ENCODE measurements at regions not wholly inside any gene's neighbourhood (a gene's known extent, or its start where the extent isn't known, plus 50 kb on each side); places are given as distances from the start of the nearest gene placed in this dataset.

GRCh38 chr4:174012135-174012885, 271.2 kb downstream of the FBXO8 start:
- no peak overlapping the region for H3T11ph ChIP-seq (ENCODE audit: low read length)
- no peak overlapping the region for H3K27ac Mint-ChIP-seq
- no peak overlapping the region for H2BK12ac ChIP-seq (ENCODE audit: insufficient read length, low read depth, low read length)
- H3K4ac ChIP-seq (ENCODE audit: low read depth, low read length) = no peak overlapping the region
- no peak for TF ChIP-seq CTCF (conservative IDR thresholded peaks at IDR 0.05)
- no peak overlapping the region for H3K14ac ChIP-seq (ENCODE audit: insufficient read depth, low read length)
- no peaks in the 10 kb centered on the region for H3K36me3 Mint-ChIP-seq (ENCODE audit: insufficient read depth in 1 of 3, low read depth in 3 of 3)
- H3K27ac ChIP-seq (ENCODE audit: insufficient read length, low read depth, low read length) = no peak overlapping the region
- H3K9me3 ChIP-seq (ENCODE audit: control insufficient read depth, low read depth, low read length) = no peaks in the 10 kb centered on the region
- H3K4me1 ChIP-seq (ENCODE audit: insufficient read depth, low read length) = no peaks in the 10 kb centered on the region
- no peak overlapping the region for H3K4me3 Mint-ChIP-seq
- H3K79me2 ChIP-seq (ENCODE audit: insufficient read depth, low read length) = no peaks in the 10 kb centered on the region
- no peak overlapping the region for H2AFZ ChIP-seq (ENCODE audit: low read length)
- H3K27me3 ChIP-seq (ENCODE audit: insufficient read depth, low read length) = no peaks in the 10 kb centered on the region
- no peaks in the 10 kb centered on the region; a peak in 1 of 4 replicates for H3K4me1 Mint-ChIP-seq
- no peak overlapping the region for H2BK15ac ChIP-seq (ENCODE audit: low read depth, low read length)
- H4K91ac ChIP-seq (ENCODE audit: insufficient read length, low read depth, low read length) = no peak overlapping the region
- DNase-seq = no peak
- H3K18ac ChIP-seq (ENCODE audit: insufficient read length, low read depth, low read length) = no peak overlapping the region
- no peak overlapping the region for H2BK5ac ChIP-seq (ENCODE audit: insufficient read length, low read length)
- no peak overlapping the region for H3K9ac ChIP-seq (ENCODE audit: extremely low read depth, insufficient read length, low read length)
- no peaks in the 10 kb centered on the region for H3K79me1 ChIP-seq (ENCODE audit: insufficient read depth, low read depth, low read length, poor library complexity, severe bottlenecking)
- H3K23ac ChIP-seq (ENCODE audit: insufficient read length, low read depth, low read length) = no peak overlapping the region
- H2AK5ac ChIP-seq (ENCODE audit: insufficient read length, low read length) = no peak overlapping the region
- no peak overlapping the region for H3K4me2 ChIP-seq (ENCODE audit: insufficient read depth, insufficient read length, low read length)
- no peak overlapping the region for H4K8ac ChIP-seq (replicated peaks; ENCODE audit: insufficient read length, low read depth, low read length)
- no peaks in the 10 kb centered on the region for H3K27me3 Mint-ChIP-seq (ENCODE audit: low read depth)
- H3K9me3 Mint-ChIP-seq = no peaks in the 10 kb centered on the region
- no peaks in the 10 kb centered on the region for H4K20me1 ChIP-seq (ENCODE audit: control insufficient read depth, insufficient read depth, insufficient read length)
- H2BK120ac ChIP-seq (ENCODE audit: low read depth, low read length, poor library complexity, severe bottlenecking) = no peak overlapping the region
- H3K56ac ChIP-seq (ENCODE audit: insufficient read length, low read depth, low read length) = no peak overlapping the region
- no peak overlapping the region for H2BK20ac ChIP-seq (ENCODE audit: low read depth, low read length, poor library complexity, severe bottlenecking)
- H4K5ac ChIP-seq (ENCODE audit: insufficient read length, low read depth, low read length) = no peak overlapping the region
- no peaks in the 10 kb centered on the region for H3K23me2 ChIP-seq (ENCODE audit: insufficient read length, low read depth, low read length, poor library complexity, severe bottlenecking)
- WGBS (ENCODE audit: extremely low coverage, insufficient read length, low lambda C conversion rate) = no CpG with 5 or more reads among the region's 4 CpGs
